K562 (cell line): ENCODE measurements at regions not wholly inside any gene's neighbourhood (a gene's known extent, or its start where the extent isn't known, plus 50 kb on each side); places are given as distances from the start of the nearest gene placed in this dataset.

Experiments used
- ATAC-seq: fragments of 200-7000 bp; cut with Tn5 transposase; 3 replicates; pipeline ENCODE4 v1.9.1; 2020; ENCODE audit warnings: moderate library complexity
- BruUV-seq: library from RNA; stranded (reverse); fragments of 400-500 nt; replicated peaks from 2 replicates; lab custom pipeline; 2021; lab: Mats Ljungman, UMichigan
- CTCF ChIA-PET: fragments of 300-600 bp; formaldehyde crosslinking; extraction: SDS; loops from one replicate; lab custom pipeline; 2021; ENCODE audit warnings: low intra/inter-chr PET ratio; lab: Yijun Ruan, JAX
- POLR2A ChIA-PET: fragments of 300-600, 350-650 bp; sonication (Branson Sonifier 250); formaldehyde crosslinking; extraction: SDS; loops from one replicate; lab custom pipeline; 2021; ENCODE audit warnings: antibody characterized with exemption, inconsistent platforms; lab: Yijun Ruan, JAX
- DNase-seq, 4 experiments: peaks; one replicate each; pipeline versions ENCODE4 v3.0.0 to v3.0.0-alpha.2; 2011 to 2018; ENCODE audit warnings: low spot score in 3 of 4, mixed read lengths in 3 of 4; ENCODE audit errors: extremely low read depth in 1 of 4
- FAIRE-seq: peaks from 2 replicates; lab custom pipeline; 2011; peaks lifted over from hg19 to GRCh38; lab: Jason Lieb, UNC
- H2AFZ ChIP-seq: 2 replicates; pipeline ENCODE4 v1.6.0; 2011; ENCODE audit warnings: low read depth, low read length, control low read depth, inconsistent platforms
- H3K27ac ChIP-seq: fragments of 200-600 bp; 3 replicates; pipeline ENCODE4 v1.8.0; 2011; ENCODE audit warnings: low read depth, mild to moderate bottlenecking, control low read depth, inconsistent platforms, low read length, moderate library complexity, mixed read lengths; ENCODE audit errors: extremely low read depth
- H3K27me3 ChIP-seq, 2 experiments: fragments of 300-600 bp in 1 of 2; 2 replicates in 1 of 2; 3 replicates in 1 of 2; pipeline versions ENCODE4 v1.6.0 to v1.8.0; 2011; ENCODE audit warnings: inconsistent platforms in 2 of 2, low read length in 2 of 2, mild to moderate bottlenecking in 1 of 2, mixed read lengths in 1 of 2, moderate library complexity in 1 of 2; ENCODE audit not compliant: control insufficient read depth in 2 of 2, insufficient read depth in 2 of 2
- H3K36me3 ChIP-seq: fragments of 300-600 bp; 3 replicates; pipeline ENCODE4 v1.8.0; 2011; ENCODE audit warnings: mild to moderate bottlenecking, low read length, inconsistent platforms; ENCODE audit not compliant: control insufficient read depth, insufficient read depth
- H3K4me1 ChIP-seq, 2 experiments: fragments of 200-600 bp in 1 of 2; replicated peaks in 1 of 2; 2 replicates in 1 of 2; 3 replicates in 1 of 2; pipeline versions ENCODE4 v1.5.1 to v1.8.0; 2011; ENCODE audit warnings: inconsistent platforms in 2 of 2, low read length in 2 of 2, mild to moderate bottlenecking in 1 of 2, mixed read lengths in 1 of 2, moderate library complexity in 1 of 2; ENCODE audit not compliant: control insufficient read depth in 2 of 2, insufficient read depth in 2 of 2
- H3K4me2 ChIP-seq: 2 replicates; pipeline ENCODE4 v1.6.1; 2011; ENCODE audit warnings: low read length, control low read depth, inconsistent platforms, mixed read lengths; ENCODE audit not compliant: insufficient read depth
- H3K4me3 ChIP-seq: fragments of 200-600 bp; sonication (generic), shearing (Covaris generic); 2 replicates; pipeline ENCODE4 v1.5.1; 2016; ENCODE audit warnings: control low read depth, inconsistent platforms
- H3K79me2 ChIP-seq: fragments of 200-600 bp; 3 replicates; pipeline ENCODE4 v1.8.0; 2011; ENCODE audit warnings: low read length, inconsistent platforms; ENCODE audit not compliant: control insufficient read depth, insufficient read depth
- H3K9ac ChIP-seq, 2 experiments: 2 replicates each; pipeline versions ENCODE4 v1.6.0 to v1.6.1; 2011; ENCODE audit warnings: low read depth in 2 of 2, low read length in 2 of 2, control low read depth in 1 of 2, inconsistent platforms in 1 of 2, mild to moderate bottlenecking in 1 of 2, mixed read lengths in 1 of 2; ENCODE audit not compliant: insufficient read depth in 1 of 2
- H3K9me1 ChIP-seq: one replicate; pipeline ENCODE4 v1.6.0; 2011; ENCODE audit warnings: inconsistent platforms, mild to moderate bottlenecking, low read length, moderate library complexity; ENCODE audit not compliant: control insufficient read depth, insufficient read depth
- H3K9me3 ChIP-seq: replicated peaks from 2 replicates; pipeline ENCODE4 v1.5.1; 2011; ENCODE audit warnings: low read depth, low read length, inconsistent platforms; ENCODE audit not compliant: control insufficient read depth, insufficient read depth
- H4K20me1 ChIP-seq: replicated peaks from 2 replicates; pipeline ENCODE4 v1.6.1; 2011; ENCODE audit warnings: low read length, inconsistent platforms, mixed read lengths; ENCODE audit not compliant: control insufficient read depth, insufficient read depth
- HDAC2 ChIP-seq: fragments of 450-650 bp; IDR thresholded peaks from 2 replicates; pipeline ENCODE4 v1.6.1; 2016; ENCODE audit warnings: mild to moderate bottlenecking
- IRF9 ChIP-seq: fragments of 450-650 bp; IDR thresholded peaks from 2 replicates; pipeline ENCODE4 v1.6.1; 2016; ENCODE audit warnings: missing biosample characterization, missing genetic modification characterization
- LARP7 ChIP-seq: fragments of 450-650 bp; IDR thresholded peaks from 2 replicates; pipeline ENCODE4 v1.6.1; 2016
- LEF1 ChIP-seq: fragments of 450-650 bp; IDR thresholded peaks from 2 replicates; pipeline ENCODE4 v1.6.1; 2016; ENCODE audit warnings: mild to moderate bottlenecking
- POLR3A ChIP-seq: IDR thresholded peaks from 2 replicates; pipeline ENCODE4 v1.6.1; 2011; ENCODE audit warnings: borderline replicate concordance, mild to moderate bottlenecking, moderate library complexity; ENCODE audit not compliant: insufficient read length, insufficient read depth; ENCODE audit errors: extremely low read depth
- PRPF4 ChIP-seq: fragments of 200-400 bp; formaldehyde crosslinking; IDR thresholded peaks from one replicate; pipeline ENCODE4 v1.6.1; 2017; ENCODE audit warnings: low read length, low read depth, mild to moderate bottlenecking; ENCODE audit not compliant: insufficient read depth, poor library complexity, severe bottlenecking
- SNIP1 ChIP-seq: fragments of 450-650 bp; IDR thresholded peaks from 2 replicates; pipeline ENCODE4 v1.7.1; 2017; ENCODE audit warnings: low read depth, mild to moderate bottlenecking
- ZNF133 ChIP-seq: fragments of 250-450 bp; sonication (Bioruptor Pico); IDR thresholded peaks from 2 replicates; pipeline ENCODE4 v1.4.0; 2020; ENCODE audit warnings: mild to moderate bottlenecking
- ZNF639 ChIP-seq, 2 experiments: fragments of 200-800 bp in 1 of 2; sonication (Bioruptor generic) in 1 of 2; sonication (generic) in 1 of 2; formaldehyde crosslinking in 1 of 2; IDR thresholded peaks in 1 of 2; conservative IDR thresholded peaks in 1 of 2; 2 replicates each; pipeline versions ENCODE4 v1.5.0 to v1.6.1; 2016 to 2020; ENCODE audit warnings: missing compliant biosample characterization in 1 of 2, missing genetic modification characterization in 1 of 2, missing genetic modification reagents in 1 of 2
- WGBS: fragments of 100-300 bp; shearing (Covaris generic); methylation state at CpG from one replicate; pipeline ENCODE4 v1.1.6; 2016; ENCODE audit warnings: low coverage, mixed read lengths; ENCODE audit not compliant: insufficient coverage; ENCODE audit errors: missing lambda C conversion rate; 5-methylcytosine and 5-hydroxymethylcytosine counted together
- in situ Hi-C: fragments of 300-500 bp; cut with MboI; formaldehyde crosslinking; loops from 4 replicates; pipeline ENCODE4 v1.15.0; 2018; ENCODE audit warnings: inconsistent platforms, mixed read lengths
- intact Hi-C: fragments of 100-400 bp; cut with micrococcal nuclease; formaldehyde crosslinking; loops from 2 replicates; pipeline ENCODE4 v1.14.2; 2022
- TF ChIP-seq, protein P1 (sequence below), 2 experiments: fragments of 450-650 bp in 1 of 2; sonication (generic) in 1 of 2; formaldehyde crosslinking in 1 of 2; IDR thresholded peaks; 2 replicates each; pipeline versions ENCODE4 v1.7.1 to v1.9.0; 2016 to 2022; ENCODE audit warnings: inconsistent platforms in 1 of 2, mild to moderate bottlenecking in 1 of 2, missing genetic modification reagents in 1 of 2

GRCh38 chr1:221933814-221934213 is 191.9 kb upstream of the DUSP10 start:
- Histone ChIP-seq H3K36me3 (no peaks in the 10 kb centered on the region), H3K4me1 (no peaks in the 10 kb centered on the region), H3K27me3 (no peaks in the 10 kb centered on the region; a peak in 1 of 5 replicates), H3K9me3 (no peaks in the 10 kb centered on the region), H3K9me1 (no peaks in the 10 kb centered on the region), H3K4me2 (no peak overlapping the region), H3K9ac (no peak overlapping the region), H2AFZ (no peak overlapping the region), H3K4me3 (no peak overlapping the region), H4K20me1 (no peaks in the 10 kb centered on the region), H3K27ac (no peak overlapping the region), H3K79me2 (no peaks in the 10 kb centered on the region)
- no peak for FAIRE-seq
- ChIA-PET CTCF (no interaction called here), POLR2A (no interaction called here)
- no peak for ATAC-seq
- 47% methylated on average over 2 of the region's 2 CpGs for WGBS
- in situ Hi-C loops (no loop called here), intact Hi-C loops (no loop called here)
- no peak for TF ChIP-seq ZNF639 (CRISPR knock-in tag; conservative IDR thresholded peaks at IDR 0.05 in 1 of 2, IDR thresholded peaks at IDR 0.05 in 1 of 2)
- TF ChIP-seq PRPF4 = no peak
- TF ChIP-seq IRF9 (tag) = no peak
- TF ChIP-seq LARP7 = no peak
- no peak for TF ChIP-seq POLR3A
- TF ChIP-seq HDAC2 = no peak
- TF ChIP-seq, protein P1, sequence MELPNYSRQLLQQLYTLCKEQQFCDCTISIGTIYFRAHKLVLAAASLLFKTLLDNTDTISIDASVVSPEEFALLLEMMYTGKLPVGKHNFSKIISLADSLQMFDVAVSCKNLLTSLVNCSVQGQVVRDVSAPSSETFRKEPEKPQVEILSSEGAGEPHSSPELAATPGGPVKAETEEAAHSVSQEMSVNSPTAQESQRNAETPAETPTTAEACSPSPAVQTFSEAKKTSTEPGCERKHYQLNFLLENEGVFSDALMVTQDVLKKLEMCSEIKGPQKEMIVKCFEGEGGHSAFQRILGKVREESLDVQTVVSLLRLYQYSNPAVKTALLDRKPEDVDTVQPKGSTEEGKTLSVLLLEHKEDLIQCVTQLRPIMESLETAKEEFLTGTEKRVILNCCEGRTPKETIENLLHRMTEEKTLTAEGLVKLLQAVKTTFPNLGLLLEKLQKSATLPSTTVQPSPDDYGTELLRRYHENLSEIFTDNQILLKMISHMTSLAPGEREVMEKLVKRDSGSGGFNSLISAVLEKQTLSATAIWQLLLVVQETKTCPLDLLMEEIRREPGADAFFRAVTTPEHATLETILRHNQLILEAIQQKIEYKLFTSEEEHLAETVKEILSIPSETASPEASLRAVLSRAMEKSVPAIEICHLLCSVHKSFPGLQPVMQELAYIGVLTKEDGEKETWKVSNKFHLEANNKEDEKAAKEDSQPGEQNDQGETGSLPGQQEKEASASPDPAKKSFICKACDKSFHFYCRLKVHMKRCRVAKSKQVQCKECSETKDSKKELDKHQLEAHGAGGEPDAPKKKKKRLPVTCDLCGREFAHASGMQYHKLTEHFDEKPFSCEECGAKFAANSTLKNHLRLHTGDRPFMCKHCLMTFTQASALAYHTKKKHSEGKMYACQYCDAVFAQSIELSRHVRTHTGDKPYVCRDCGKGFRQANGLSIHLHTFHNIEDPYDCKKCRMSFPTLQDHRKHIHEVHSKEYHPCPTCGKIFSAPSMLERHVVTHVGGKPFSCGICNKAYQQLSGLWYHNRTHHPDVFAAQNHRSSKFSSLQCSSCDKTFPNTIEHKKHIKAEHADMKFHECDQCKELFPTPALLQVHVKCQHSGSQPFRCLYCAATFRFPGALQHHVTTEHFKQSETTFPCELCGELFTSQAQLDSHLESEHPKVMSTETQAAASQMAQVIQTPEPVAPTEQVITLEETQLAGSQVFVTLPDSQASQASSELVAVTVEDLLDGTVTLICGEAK (IDR thresholded peaks at IDR 0.05) = no peak
- TF ChIP-seq, protein P1 (CRISPR knock-in tag; IDR thresholded peaks at IDR 0.05) = no peak
- no peak for TF ChIP-seq SNIP1
- TF ChIP-seq LEF1 = no peak
- TF ChIP-seq ZNF133 (CRISPR knock-in tag) = no peak
- DNase-seq = no peak
- BruUV-seq = no TSS peak
